ENCODE measurements at regions not wholly inside any gene's neighbourhood (a gene's known extent, or its start where the extent isn't known, plus 50 kb on each side); places are given as distances from the start of the nearest gene placed in this dataset.

DNA sequence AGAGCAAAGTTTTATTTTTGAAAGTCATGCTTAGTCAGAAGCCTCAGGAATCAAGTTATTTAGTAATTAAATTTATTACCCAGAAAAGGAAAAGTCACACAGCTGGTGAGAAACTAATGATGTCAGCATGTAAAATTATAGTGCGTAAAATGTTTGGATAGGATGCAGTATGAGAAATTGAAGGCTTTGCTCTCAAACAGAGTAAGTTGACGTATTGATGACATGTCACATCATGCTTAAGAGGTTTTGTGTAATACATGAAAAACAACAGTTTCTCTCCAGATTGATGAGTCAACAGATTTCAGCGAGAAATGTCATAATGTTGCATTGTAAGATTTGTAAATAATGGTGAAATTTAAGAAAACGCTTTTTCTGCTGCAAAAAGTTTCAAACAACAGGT, 769.8 kb downstream of the METTL15 start:
- Mint-ChIP-seq H3K4me1 (ENCODE audit: low read depth) (no peaks in the 10 kb centered on the region), H3K27me3 (no peaks in the 10 kb centered on the region), H3K4me3 (no peak overlapping the region), H3K36me3 (ENCODE audit: low read depth) (no peaks in the 10 kb centered on the region), H3K9me3 (peaks cover under 1% of the 10 kb centered on the region), H3K27ac (no peak overlapping the region)
- intact Hi-C loops (cut with micrococcal nuclease), result no loop called here
- TF ChIP-seq, protein P1, sequence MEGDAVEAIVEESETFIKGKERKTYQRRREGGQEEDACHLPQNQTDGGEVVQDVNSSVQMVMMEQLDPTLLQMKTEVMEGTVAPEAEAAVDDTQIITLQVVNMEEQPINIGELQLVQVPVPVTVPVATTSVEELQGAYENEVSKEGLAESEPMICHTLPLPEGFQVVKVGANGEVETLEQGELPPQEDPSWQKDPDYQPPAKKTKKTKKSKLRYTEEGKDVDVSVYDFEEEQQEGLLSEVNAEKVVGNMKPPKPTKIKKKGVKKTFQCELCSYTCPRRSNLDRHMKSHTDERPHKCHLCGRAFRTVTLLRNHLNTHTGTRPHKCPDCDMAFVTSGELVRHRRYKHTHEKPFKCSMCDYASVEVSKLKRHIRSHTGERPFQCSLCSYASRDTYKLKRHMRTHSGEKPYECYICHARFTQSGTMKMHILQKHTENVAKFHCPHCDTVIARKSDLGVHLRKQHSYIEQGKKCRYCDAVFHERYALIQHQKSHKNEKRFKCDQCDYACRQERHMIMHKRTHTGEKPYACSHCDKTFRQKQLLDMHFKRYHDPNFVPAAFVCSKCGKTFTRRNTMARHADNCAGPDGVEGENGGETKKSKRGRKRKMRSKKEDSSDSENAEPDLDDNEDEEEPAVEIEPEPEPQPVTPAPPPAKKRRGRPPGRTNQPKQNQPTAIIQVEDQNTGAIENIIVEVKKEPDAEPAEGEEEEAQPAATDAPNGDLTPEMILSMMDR (IDR thresholded peaks at IDR 0.05), result no peak
- no peak for ATAC-seq
- ChIA-PET CTCF (no interaction called here), POLR2A (interaction anchor here (0.7 kb wide), 1 partner anchor 11 kb away, joined by 4 read pairs; no protein-coding TSS in a partner anchor)
- DNase-seq, result no peak

- CTCF ChIA-PET, result no interaction called here
Measured at GRCh38 chr11:28877340-28877739, 769.2 kb downstream of the METTL15 start.

GRCh38 chr11:28874706-28875105, 766.5 kb downstream of the METTL15 start:
- Mint-ChIP-seq H3K9me3 (no peaks in the 10 kb centered on the region), H3K27me3 (no peaks in the 10 kb centered on the region)
- POLR2A ChIA-PET, result no interaction called here

More at GRCh38 chr11:28877340-28877739, 769.2 kb downstream of the METTL15 start:
- Mint-ChIP-seq H3K36me3 (ENCODE audit: low read depth) (no peaks in the 10 kb centered on the region), H3K27ac (no peak overlapping the region), H3K4me1 (ENCODE audit: low read depth) (no peaks in the 10 kb centered on the region), H3K27me3 (no peaks in the 10 kb centered on the region), H3K4me3 (no peak overlapping the region), H3K9me3 (no peaks in the 10 kb centered on the region)
- intact Hi-C loops (cut with micrococcal nuclease), result no loop called here
- ATAC-seq (no peak), DNase-seq (no peak)
- TF ChIP-seq, protein P1 (IDR thresholded peaks at IDR 0.05), result no peak
- POLR2A ChIA-PET, result no interaction called here

GRCh38 chr11:28871090-28871489, 762.9 kb downstream of the METTL15 start:
- no peak for DNase-seq
- peaks cover 3% of the 10 kb centered on the region for H3K9me3 Mint-ChIP-seq

More at GRCh38 chr11:28874706-28875105, 766.5 kb downstream of the METTL15 start:
- Mint-ChIP-seq H3K36me3 (ENCODE audit: low read depth) (no peaks in the 10 kb centered on the region), H3K4me3 (no peak overlapping the region), H3K4me1 (ENCODE audit: low read depth) (no peaks in the 10 kb centered on the region), H3K27ac (no peak overlapping the region)
- intact Hi-C loops (cut with micrococcal nuclease), result no loop called here
- ATAC-seq (no peak), DNase-seq (no peak)
- CTCF ChIA-PET, result no interaction called here
- TF ChIP-seq, protein P1 (IDR thresholded peaks at IDR 0.05), result no peak

GRCh38 chr11:28863422-28863821, 755.2 kb downstream of the METTL15 start:
- H3K36me3 Mint-ChIP-seq (ENCODE audit: low read depth), result no peaks in the 10 kb centered on the region
- TF ChIP-seq, protein P1 (IDR thresholded peaks at IDR 0.05), result no peak
- intact Hi-C loops (cut with micrococcal nuclease), result no loop called here
- H3K27ac Mint-ChIP-seq, result no peak overlapping the region
- H3K27me3 Mint-ChIP-seq, result no peaks in the 10 kb centered on the region
- DNase-seq (no peak), ATAC-seq (no peak)
- ChIA-PET POLR2A (no interaction called here), CTCF (no interaction called here)
- no peak overlapping the region for H3K4me3 Mint-ChIP-seq
- H3K9me3 Mint-ChIP-seq, result peaks cover 11% of the 10 kb centered on the region
- no peaks in the 10 kb centered on the region for H3K4me1 Mint-ChIP-seq (ENCODE audit: low read depth)

More at GRCh38 chr11:28871090-28871489, 762.9 kb downstream of the METTL15 start:
- CTCF ChIA-PET, result no interaction called here
- no peak for ATAC-seq
- no peaks in the 10 kb centered on the region for H3K4me1 Mint-ChIP-seq (ENCODE audit: low read depth)
- TF ChIP-seq, protein P1 (IDR thresholded peaks at IDR 0.05), result no peak
- POLR2A ChIA-PET, result no interaction called here
- no peaks in the 10 kb centered on the region for H3K27me3 Mint-ChIP-seq
- H3K4me3 Mint-ChIP-seq, result no peak overlapping the region
- no peaks in the 10 kb centered on the region for H3K36me3 Mint-ChIP-seq (ENCODE audit: low read depth)
- H3K27ac Mint-ChIP-seq, result no peak overlapping the region
- intact Hi-C loops (cut with micrococcal nuclease), result no loop called here

All from activated CD8-positive, alpha-beta T cell treated with anti-CD3 and anti-CD28 coated beads for 36 hours (primary cell).